GM21528 (cell line): ENCODE measurements at regions not wholly inside any gene's neighbourhood (a gene's known extent, or its start where the extent isn't known, plus 50 kb on each side); places are given as distances from the start of the nearest gene placed in this dataset.
A peak's percentile ranks its signal among the peaks of the same experiment; 100 is the strongest.

ENCODE experiments used
- ATAC-seq: cut with Tn5 transposase; IDR thresholded peaks from one replicate; pipeline ENCODE4 v1.9.1; 2021; ENCODE audit warnings: mild to moderate bottlenecking, moderate library complexity; ENCODE audit not compliant: unreplicated experiment, low FRiP score

DNA sequence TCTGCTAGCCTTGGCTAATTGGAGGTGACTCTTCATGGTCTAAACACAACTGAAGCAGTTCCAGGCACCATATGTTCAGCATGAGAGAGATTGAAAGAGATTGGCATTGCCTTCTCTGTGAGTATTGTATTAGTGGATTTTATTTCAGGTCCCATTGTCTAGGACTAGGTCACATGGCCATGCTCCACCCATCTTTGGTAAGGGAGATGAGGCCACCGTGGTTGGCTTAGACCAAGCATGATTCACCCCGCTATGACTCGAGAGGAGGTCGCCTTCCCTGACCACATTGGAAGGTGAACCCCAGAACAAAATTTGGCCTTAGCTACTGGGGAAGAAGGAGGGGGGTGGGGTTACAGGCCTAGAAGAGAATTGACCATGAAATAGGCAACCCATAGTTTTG, 109.9 kb upstream of the BCOR start:
- ATAC-seq = no peak

DNA sequence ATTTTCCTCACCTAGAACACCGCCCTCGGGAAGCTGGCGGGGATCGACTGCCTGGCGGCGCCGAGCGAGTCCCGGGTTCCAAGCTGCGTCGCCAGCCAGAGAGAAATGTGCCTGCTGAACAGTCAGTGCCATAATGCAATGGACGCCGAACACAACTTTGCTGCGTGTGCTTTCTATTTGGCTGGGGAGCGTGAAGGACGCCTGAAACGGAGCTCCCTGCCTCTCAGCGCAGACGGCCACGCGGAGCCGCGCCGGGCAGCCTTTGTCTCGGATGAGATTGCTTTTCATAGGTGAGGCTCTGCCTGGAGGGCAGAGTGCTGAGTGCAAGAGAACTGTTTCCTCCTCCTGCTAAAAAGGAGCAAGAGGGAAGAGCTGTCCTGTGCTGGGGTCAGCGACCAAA, 107.7 kb upstream of the BCOR start:
- ATAC-seq = no peak

DNA sequence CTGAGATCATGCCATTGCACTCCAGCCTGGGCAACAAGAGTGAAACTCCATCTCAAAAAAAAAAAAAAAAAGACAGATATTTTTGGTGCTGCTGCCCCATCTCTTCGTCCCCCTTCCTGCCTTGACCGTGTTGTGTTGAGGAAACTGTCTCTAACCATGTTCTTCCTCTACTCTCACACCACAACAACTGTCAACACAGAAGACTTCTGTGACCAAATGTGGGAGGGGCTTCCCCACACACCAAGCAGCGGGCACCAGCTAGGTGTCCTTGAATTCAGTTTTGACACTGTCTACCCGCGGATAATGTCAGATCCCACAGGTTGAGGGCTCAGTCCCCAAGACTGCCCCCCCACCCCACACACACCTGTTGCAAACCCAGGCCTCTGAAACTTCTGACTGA, 104.7 kb upstream of the BCOR start:
- ATAC-seq = no peak

DNA sequence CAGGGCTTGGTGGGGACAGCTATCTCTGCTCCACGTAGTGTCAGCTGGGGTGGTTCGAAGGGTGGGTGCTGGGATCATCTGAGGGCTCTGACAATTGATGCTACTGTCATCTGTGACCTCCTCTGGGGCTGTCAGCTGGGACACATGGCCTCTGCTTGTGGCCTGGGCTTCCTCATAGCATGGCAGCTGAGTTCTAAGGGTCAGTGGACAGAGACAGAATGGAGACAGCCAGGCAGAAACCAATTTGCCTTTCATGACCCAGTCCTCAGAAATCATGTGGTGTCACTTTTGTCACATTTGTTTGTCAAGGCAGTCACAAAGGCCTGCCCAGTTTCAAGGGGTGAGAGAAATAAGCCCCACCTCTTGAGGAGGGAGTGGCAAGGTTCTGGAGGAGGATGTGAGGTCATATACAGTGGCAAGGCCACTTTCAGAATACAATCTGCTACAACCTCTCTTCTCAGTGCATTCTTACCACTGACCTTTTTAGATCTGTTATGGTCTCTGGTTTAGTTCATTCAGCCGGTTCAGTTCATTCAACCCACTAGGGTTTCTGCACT, 103.6 kb upstream of the BCOR start:
- peak; percentile 61 for ATAC-seq

DNA sequence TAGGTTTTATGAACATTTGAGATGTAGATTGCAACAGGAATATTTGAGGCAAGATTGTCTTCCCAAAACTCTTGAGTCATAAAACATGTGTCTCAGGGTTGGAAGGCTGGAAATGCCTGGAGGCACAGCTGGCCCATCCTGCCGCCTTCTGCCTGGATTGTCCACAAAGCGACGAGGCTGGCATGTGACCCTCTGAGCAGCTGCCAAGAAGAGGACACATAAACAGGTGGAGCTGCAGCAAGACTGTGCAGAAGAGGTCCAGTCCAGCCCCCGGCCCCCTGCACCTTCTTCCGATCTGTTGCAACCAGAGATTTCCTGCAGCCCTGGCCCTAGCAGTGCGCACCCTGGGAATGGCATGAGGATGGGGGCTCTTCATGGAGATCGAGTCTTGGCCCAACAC, 101.9 kb upstream of the BCOR start:
- no peak for ATAC-seq

DNA sequence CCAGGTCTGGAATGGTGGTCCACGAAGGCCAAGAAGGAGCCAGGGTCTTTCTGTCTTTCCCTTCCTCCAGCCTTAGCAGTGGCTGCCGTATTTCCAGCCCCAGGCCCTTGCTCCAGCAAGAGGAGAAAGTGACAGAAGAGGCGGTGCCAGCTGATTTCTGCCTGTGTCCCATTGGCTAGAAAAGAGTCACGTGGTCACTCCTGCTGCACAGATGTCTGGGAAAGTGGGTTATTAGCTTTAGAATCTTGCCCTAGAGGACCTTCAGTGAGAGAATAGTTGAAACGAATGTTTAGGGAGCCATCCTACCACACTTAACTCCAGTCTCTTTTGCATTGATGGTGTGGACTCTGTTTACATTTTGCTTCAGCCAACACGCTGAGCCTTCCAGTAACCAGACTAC, 99.3 kb upstream of the BCOR start:
- no peak for ATAC-seq

DNA sequence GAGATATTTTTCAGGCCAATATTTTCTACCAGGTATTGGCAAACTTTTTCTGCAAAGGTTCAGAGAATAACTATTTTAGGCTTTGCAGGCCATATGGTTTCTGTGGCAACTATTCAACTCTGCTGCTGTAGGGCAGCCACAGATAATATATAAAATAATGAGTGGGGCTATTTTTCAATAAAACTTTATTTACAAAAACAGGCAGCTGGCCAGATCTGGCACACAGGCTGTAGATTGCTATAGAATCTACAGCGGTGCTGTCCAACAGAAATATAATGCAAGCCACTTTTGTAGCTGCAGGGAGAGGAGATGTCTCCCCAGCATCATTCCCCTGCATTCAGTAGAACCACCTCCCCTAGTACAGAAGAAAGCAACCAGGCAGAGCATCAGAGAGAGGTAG, 97.6 kb upstream of the BCOR start:
- no peak for ATAC-seq

DNA sequence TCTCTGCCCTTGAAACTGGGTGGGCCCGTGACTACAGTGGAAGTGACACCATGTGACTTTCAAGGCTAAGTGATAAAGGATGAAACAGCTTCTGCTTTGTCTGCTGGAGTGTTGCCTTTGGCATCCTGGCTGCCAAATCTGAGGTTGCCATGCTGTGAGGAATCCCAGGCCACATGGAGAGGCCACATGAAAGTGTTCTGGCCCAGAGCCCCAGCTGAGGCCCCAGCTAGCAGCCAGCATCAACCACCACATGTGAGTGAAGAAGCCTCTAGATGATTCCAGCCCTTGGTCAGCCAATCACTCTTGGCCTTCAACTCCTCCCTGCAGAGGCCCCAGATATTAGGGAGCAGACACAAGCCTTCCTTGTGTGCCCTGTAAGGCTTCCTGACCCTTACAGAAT, 94.4 kb upstream of the BCOR start:
- no peak for ATAC-seq

DNA sequence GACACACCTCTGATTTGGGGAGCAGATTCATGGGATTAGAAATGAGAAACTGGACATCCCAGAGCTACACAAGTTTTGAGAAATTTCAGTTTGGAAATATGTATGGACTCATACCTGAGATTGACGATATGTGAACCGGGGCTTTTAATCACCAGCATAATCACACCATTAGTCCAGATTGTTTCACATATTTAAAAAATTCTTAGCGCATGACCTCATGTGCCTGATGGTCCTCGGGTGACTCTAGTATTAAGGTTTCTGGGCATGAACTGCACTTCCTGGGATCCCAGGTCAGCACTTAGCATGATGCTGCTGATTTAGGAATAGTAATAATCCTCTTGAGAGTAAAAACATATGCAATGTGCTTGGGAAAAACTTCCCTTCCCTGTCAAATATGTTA, 91.9 kb upstream of the BCOR start:
- ATAC-seq = no peak

DNA sequence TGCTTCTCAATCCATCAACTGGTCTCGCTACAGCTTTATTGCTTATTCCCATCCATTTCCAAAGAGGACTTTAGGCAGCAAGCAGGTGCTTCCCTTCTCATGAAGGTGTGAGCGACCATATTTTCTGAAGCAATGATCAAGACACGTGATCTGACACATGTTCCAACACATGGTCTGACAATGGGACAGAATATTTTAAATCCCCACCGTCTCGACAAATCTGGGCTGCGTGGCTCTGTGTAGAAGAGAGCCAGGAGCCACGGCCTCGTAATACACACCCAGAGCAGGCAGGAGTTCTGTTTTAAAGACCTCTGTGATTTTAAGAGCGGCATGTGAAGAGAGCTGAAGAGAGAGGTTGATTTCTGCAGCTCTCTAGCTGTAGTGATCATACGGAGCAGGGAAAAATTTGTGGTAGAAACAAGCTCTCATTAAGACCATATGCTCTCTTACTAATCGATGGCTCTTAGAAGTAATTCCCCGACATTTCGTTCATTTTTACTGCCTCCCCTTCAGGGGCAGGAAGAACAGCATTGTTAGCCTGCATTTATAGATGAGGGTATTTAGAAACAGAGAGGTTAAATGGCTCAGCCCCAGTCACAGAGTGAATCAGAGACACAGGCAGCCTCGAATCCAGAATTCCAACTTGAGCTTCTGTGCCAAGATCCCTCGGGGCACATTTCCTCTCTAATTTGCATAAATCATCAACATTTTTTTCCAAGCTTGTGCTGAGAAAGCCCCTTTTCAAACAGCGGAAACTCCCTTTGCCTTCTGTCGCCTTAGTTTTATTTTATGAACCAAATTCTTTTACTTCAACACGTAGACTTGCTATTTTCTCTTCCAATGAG, 91.0 kb upstream of the BCOR start:
- ATAC-seq = no peak

DNA sequence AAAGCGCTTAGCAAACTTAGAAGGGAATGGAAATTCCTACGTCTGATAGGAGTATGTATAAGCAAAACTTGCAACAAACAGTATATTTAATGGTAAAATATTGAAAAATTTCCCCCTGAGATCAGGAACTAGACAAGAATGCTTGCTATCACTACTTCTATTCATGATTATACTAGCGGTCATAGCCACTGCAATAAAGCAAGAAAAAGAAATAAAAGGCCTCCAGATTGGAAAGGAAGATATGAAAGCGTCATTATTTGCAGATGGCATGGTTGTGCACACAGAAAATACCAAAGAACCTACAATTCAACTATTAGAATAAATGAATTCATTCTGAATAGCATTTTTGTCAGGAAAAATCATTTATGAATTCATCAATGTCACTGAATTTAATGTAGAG, 87.2 kb upstream of the BCOR start:
- no peak for ATAC-seq

DNA sequence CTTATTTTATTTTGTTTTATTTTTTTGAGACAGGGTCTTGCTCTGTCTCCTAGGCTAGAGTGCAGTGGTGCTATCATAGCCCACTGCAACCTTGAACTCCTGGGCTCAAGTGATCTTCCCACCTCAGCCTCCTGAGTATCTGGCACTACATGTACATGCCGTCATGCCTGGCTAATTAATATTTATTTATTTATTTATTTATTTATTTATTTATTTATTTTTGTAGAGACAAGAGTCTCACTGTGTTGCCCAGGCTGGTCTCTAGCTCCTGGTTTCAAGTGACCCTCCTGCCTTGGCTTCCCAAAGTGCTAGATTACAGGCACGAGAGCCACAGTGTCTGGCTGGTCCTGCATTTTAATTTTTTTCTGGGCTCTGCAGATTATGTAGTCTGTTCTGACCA, 84.9 kb upstream of the BCOR start:
- ATAC-seq = no peak

DNA sequence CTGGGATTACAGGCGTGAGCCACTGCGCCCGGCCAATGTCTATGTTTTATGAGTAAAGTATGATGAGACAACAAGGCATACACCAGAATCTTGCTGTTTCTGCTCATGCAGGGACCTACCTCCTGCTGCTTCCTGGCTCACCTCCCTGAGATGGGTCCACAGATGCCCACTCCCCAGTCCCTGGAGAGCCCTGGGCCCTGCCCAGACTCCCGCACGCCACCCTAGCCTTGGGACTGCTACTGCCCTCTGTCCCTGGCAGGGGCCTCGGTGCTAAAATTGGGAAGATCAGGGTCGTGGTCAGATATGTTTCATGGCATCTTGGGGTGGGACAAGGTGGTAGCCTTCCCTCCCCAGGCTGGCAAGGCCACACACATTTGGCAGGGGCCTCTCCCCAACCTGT, 84.3 kb upstream of the BCOR start:
- no peak for ATAC-seq

DNA sequence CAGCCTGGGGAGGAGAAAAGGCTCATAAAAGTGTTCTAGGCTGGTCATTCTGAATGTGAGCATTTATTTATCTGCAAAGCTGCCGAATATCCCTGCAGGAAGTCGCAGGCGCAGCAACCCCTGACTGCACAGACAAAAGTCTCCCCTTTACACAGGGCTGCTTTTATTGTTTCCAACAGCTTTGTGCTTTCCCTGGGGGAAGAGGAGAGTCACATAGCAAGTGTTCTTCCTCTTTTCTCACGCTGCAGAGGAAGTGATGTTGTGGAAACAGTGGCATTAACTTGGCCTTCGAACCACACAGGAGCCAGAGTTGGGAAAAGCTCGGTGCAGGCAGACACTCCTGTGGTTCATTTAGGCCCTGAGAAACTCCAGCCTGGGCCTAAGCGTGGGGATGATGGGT, 81.5 kb upstream of the BCOR start:
- ATAC-seq = no peak

DNA sequence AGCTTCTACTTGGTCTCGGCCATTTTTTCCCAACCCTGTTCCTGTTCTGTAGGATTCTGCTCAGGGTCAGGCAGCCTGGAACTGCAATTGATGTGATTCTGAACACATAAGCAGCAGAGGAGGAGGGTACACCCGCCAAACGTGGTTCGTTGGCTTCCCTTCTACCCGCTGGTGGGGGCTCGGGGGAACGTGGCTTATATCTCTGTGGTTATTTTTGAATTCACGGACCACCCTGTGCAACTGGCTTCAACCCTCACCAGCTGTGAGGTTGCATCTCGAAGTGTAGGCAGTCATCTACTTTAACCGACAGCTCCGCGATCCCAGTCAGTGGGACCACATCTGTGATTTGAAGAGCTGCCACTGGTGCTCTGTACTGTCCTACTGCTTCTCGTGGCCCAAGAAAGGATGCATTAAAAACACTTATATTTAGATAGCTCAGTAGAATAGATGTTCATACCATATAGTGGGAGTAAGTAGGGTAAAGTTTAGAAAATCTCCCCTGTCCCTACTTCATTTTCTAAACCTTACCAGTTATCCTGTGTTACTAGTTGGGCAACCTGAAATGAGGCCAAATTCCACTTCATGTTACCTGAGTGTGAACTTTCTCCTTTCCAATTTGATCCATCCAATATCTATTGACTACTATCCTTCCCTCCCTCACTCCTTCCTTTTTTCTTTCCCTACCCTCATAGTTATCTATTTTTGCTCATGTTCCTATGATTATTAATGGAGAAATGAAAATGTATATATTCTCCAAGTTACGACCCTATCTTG, 80.4 kb upstream of the BCOR start:
- ATAC-seq = no peak

DNA sequence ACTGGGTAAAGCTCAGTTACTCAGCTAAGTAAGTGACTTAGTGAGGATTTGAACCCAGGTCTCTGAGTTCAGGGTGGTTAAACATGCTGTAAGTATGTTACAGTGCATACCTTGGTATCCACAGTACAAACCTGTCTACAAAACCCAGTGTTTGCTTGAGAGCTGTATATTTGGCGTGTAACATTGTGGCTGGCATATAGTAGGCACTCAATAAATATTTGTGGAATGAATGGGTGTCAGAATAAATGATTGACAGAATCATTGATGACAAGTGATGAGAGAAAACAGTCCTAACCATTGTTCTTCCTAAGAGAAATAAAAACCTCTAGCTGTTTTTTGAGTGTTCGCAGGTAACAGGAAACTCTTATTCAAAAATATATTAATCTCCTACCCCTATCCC, 79.7 kb upstream of the BCOR start:
- ATAC-seq = no peak

DNA sequence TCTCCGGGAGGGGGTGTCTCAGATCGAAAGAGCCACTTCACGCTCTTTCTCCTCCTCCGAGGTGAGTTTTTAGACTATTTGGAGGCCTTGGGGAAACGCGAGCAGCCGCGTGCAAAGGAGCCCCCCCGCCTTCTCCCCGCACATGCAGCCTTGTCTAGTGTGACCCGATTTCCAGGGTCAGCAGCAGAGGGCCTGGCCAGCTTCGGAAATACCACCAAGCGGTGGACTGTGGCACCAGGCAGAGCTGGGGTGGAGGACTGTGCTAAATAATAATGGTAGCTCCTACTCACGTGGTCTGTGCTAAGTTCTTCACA, 79.3 kb upstream of the BCOR start:
- no peak for ATAC-seq

DNA sequence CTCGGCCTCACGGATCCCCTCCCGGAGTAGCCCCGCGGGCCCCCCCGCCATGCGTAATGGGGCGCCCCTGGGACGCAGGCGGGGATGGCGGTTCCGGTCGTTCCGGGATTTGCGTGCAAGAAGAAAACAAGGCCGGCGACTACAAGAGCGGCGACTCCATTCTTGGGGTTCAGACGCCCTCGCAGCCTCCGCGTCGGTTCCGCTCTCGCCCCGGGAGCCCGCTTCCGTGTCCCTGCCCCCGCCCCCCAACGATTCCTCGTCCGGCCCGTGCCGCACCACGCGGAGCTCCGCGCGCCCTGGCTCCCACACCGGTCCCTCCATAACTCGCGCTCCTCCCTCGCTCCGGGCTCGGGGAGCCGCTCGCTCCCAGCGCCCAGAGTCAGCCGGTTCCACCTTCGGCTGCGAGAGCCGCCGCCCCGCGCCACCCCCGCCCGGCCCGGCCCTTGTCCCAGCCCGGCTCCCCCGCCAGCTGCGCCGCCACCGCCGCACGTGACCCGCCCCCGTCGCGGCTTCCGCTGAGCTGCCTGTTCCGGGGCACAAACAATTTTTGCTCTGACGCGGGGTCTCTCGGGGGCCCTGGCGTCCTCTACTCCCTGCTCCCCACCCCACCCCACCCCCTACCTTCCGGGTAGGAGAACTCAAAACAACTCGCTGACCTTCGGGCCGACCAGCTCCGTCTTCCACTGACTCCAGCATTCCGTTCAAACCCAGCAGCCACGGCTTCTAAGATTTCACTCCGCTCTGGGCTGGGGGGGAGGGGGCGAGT, 78.8 kb upstream of the BCOR start:
- no peak for ATAC-seq

DNA sequence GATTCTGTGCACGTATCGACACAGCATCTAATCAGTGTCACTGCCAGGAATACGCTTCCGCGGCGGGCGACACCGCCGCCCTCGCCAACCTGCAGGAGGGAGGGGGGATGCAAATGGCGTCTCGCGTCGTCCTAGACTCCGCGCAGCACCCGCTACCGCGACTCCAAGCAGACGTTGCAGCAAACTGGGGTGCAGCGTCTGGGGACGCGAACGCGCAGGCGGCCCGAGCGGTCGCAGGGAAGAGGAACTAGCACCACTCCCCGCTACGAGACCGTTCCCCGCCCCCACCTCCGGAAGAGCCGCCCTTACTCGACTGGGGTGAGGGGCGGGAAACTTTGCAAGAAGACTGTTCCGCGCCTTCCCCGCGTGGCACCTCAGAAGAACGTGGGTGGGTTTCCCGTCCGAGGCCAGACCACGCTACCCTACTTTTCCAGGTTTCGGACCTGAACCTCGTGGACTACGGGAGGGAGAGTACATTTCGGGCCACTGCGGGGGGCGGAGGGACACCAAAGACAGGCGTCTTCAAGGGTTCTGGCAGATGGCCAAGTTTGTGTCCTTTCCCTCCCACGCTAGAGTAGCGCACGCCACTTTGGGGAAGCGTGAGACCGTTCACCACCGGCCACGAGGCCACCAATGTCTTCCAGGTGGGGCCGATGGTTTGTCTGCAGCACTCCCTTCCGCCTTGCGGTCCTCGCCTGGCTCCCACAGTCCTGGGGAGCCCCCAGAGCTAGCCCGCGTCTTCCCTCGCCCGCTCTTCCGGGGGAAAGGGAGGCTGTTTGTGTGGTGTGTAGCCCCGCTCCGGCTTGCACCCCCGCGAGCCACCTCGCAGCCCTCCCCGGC, 78.0 kb upstream of the BCOR start:
- no peak for ATAC-seq

DNA sequence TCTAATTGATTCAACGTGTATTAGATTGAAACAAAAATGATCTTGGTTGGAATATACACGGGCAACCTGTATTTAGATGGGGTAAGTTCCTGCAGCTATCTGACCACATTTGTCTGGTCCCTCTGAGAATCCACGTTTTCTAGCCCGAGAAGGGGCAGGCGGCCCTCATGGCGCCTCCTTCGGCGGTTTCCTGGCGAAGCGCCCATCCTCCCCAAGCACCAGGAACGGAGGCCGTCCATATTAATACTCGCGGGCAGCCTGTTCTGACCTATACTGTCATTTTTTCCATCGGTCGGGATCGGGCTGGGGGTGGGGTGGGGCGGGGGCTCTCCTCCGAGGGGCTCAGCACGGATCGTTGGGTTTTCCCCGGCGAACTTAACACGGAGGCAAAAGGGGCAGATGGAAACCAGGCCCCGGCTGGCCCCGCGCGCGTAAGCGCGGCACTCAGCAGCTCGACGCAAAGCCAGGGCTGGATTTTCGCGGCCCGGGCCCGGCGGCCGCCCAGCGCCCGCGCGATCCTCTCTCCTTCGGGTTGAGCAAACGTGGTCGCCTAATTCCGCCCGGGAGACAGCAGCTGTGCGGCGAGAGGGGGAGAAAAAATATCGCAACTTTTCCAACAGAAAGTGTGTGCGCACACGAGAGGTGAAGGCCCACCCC, 77.2 kb upstream of the BCOR start:
- no peak for ATAC-seq
